IPS DF 6.9 (cell line): ENCODE measurements at regions not wholly inside any gene's neighbourhood (a gene's known extent, or its start where the extent isn't known, plus 50 kb on each side); places are given as distances from the start of the nearest gene placed in this dataset.
A peak's percentile ranks its signal among the peaks of the same experiment; 100 is the strongest.
"Not testable (repeated sequence)": the region's sequence is repeated elsewhere in the genome, so short reads cannot be mapped to it uniquely, and the experiment has no call there.

Experiments
- DNase-seq: peaks from one replicate; pipeline ENCODE4 v3.0.0-alpha.2; 2013; ENCODE audit warnings: low read depth, low spot score
- H3K27ac ChIP-seq: one replicate; pipeline ENCODE4 v1.5.1; 2013; ENCODE audit warnings: low read length, control low read depth
- H3K27me3 ChIP-seq: 2 replicates; pipeline ENCODE4 v1.6.1; 2013; ENCODE audit warnings: mild to moderate bottlenecking, low read length; ENCODE audit not compliant: control insufficient read depth, insufficient read depth
- H3K36me3 ChIP-seq: 2 replicates; pipeline ENCODE4 v1.6.1; 2013; ENCODE audit warnings: low read length; ENCODE audit not compliant: control insufficient read depth, insufficient read depth
- H3K4me1 ChIP-seq: 2 replicates; pipeline ENCODE4 v1.6.1; 2013; ENCODE audit warnings: low read length; ENCODE audit not compliant: control insufficient read depth, insufficient read depth
- H3K4me3 ChIP-seq: 2 replicates; pipeline ENCODE4 v1.5.1; 2013; ENCODE audit warnings: mild to moderate bottlenecking, low read length
- H3K9me3 ChIP-seq: 2 replicates; pipeline ENCODE4 v1.6.1; 2013; ENCODE audit warnings: low read length, inconsistent platforms; ENCODE audit not compliant: control insufficient read depth, insufficient read depth
- WGBS: extraction: QIAGEN DNeasy Blood & Tissue Kit; methylation state at CpG from one replicate; pipeline ENCODE4 v1.1.7; 2013; ENCODE audit warnings: mixed read lengths, missing lambda C conversion rate; ENCODE audit not compliant: insufficient read length, insufficient coverage; 5-methylcytosine and 5-hydroxymethylcytosine counted together

GRCh38 chr10:28986856-28987255 is 302.0 kb upstream of the LYZL1 start:
- H3K4me1 ChIP-seq = no peaks in the 10 kb centered on the region
- H3K36me3 ChIP-seq = no peaks in the 10 kb centered on the region
- no peaks in the 10 kb centered on the region for H3K27me3 ChIP-seq
- no peak overlapping the region for H3K4me3 ChIP-seq
- no peaks in the 10 kb centered on the region for H3K9me3 ChIP-seq
- no CpG with 5 or more reads among the region's 3 CpGs for WGBS
- no peak overlapping the region for H3K27ac ChIP-seq
- DNase-seq = no peak

DNA sequence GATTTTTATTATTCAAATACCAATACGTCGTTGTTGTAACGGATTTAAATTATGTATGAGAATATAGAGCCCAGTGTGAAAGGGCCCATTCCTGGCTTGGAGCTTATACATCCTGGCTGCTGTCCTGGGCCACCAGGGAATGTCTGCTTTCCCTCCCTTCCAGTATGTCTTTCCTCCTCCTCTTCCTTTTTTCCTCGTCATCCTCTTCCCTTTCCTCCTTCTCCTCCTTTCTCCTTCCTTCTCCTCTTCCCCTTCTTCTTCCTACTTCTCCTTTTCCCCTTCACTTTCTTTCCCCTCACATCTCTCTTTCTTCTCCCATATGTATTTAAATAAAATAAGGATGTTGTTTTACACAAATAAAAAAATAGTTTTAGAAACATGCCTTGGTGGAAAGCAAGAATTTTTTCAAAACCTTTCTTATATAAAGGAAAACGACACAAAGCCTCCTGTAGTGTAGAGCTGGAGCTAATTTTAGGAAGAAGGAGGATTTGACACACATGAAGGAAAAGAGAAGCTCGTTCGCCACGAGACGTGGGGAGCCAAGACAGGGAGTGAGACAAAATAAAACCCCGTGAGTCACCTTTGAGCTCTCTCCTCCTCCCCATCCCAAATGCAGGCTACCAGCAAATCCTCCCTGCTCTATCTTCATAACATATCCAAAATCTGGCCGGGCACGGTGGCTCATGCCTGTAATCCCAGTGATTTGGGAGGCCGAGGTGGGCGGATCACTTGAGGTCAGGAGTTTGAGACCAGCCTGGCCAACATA is 301.1 kb upstream of the LYZL1 start:
- no CpG with 5 or more reads among the region's 14 CpGs for WGBS
- H3K27me3 ChIP-seq = no peaks in the 10 kb centered on the region
- no peak for DNase-seq
- no peaks in the 10 kb centered on the region for H3K4me1 ChIP-seq
- H3K4me3 ChIP-seq = no peak overlapping the region
- H3K9me3 ChIP-seq = no peaks in the 10 kb centered on the region
- H3K27ac ChIP-seq = no peak overlapping the region
- no peaks in the 10 kb centered on the region for H3K36me3 ChIP-seq

- no peak overlapping the region for H3K27ac ChIP-seq
These were observed 299.9 kb upstream of the LYZL1 start for GRCh38 chr10:28988980-28989379.

DNA sequence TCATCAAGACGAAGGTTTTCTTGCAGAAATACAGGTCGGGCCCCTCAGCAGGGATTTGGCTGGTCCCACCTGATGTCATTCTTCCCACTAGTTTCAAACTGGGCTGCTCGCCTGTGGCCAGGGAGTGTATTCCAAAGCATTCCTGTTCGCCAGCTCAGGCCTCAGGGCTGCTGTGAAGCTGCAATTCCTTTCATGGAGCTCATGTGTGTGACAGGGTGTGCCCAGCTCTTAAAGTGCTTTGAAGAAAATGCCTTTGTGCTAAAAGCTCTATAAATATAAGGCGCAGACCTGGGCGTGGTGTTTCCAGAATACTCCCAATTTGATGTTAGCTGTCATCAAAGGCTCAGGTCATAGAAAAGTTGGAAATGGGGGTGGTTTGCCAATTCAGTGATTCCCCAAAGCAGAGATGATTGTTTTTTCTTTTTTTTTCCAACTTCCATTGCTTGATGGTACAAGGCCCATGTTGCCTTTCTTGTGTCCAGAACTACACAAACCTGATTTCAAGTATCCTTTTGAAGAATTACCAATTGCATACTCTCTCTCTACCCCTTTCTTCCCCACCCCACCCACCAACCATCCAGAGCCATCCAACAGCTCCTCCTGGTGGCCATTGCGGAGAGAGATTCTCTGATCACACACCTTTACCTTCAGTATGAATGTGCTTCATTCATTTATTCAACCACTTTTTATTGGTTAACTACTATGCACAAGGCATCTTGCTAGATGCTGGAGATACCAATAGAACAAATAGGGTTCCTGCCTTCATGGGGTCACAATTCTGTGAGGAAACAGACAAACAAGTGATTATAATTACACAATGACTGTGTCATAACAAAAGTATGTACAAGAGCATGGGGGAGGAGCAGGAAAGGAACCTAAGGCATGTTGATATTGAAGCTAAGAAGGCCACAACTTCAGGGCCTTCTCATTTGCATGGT is 297.3 kb upstream of the LYZL1 start:
- WGBS = no CpG with 5 or more reads among the region's 7 CpGs
- no peaks in the 10 kb centered on the region for H3K4me1 ChIP-seq
- peak; percentile 57 for DNase-seq

More at GRCh38 chr10:28988980-28989379, 299.9 kb upstream of the LYZL1 start:
- H3K4me3 ChIP-seq = no peak overlapping the region
- H3K36me3 ChIP-seq = no peaks in the 10 kb centered on the region
- DNase-seq = no peak
- no peaks in the 10 kb centered on the region for H3K9me3 ChIP-seq
- no peaks in the 10 kb centered on the region for H3K27me3 ChIP-seq
- no peaks in the 10 kb centered on the region for H3K4me1 ChIP-seq
- no CpG with 5 or more reads among the region's 6 CpGs for WGBS

GRCh38 chr10:28993056-28993455 is 295.8 kb upstream of the LYZL1 start:
- WGBS = no CpG with 5 or more reads among the region's 8 CpGs
- Histone ChIP-seq H3K27me3 (no peaks in the 10 kb centered on the region), H3K9me3 (no peaks in the 10 kb centered on the region), H3K4me3 (no peak overlapping the region), H3K27ac (no peak overlapping the region), H3K36me3 (no peaks in the 10 kb centered on the region), H3K4me1 (no peaks in the 10 kb centered on the region)
- DNase-seq = no peak

More for the DNA sequence above, 297.3 kb upstream of the LYZL1 start:
- Histone ChIP-seq H3K27me3 (no peaks in the 10 kb centered on the region), H3K9me3 (no peaks in the 10 kb centered on the region), H3K27ac (no peak overlapping the region), H3K4me3 (no peak overlapping the region), H3K36me3 (no peaks in the 10 kb centered on the region)

DNA sequence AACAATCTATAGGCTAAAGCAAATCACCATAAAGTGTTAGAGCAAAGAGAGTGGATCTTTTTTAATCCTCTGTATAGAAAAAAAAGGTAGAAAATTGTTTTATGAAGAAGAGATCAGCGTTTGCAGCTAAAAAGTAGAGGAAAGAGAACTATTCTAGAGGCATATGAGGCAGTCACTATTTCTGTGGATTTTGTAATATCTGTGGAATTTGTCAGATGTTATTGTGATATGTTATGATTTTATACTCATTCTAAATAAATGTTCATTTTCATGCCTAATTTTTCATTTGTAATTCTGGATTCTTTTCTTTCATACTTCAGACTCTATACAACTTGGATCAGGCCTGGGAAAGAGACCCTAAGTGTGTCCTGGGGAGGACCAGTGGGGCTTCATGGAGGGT is 295.0 kb upstream of the LYZL1 start:
- H3K27me3 ChIP-seq = no peaks in the 10 kb centered on the region
- WGBS = 100% methylated on average over 1 of the region's 1 CpG
- H3K36me3 ChIP-seq = no peaks in the 10 kb centered on the region
- no peak for DNase-seq
- no peak overlapping the region for H3K27ac ChIP-seq
- no peaks in the 10 kb centered on the region for H3K9me3 ChIP-seq
- no peak overlapping the region for H3K4me3 ChIP-seq
- no peaks in the 10 kb centered on the region for H3K4me1 ChIP-seq

DNA sequence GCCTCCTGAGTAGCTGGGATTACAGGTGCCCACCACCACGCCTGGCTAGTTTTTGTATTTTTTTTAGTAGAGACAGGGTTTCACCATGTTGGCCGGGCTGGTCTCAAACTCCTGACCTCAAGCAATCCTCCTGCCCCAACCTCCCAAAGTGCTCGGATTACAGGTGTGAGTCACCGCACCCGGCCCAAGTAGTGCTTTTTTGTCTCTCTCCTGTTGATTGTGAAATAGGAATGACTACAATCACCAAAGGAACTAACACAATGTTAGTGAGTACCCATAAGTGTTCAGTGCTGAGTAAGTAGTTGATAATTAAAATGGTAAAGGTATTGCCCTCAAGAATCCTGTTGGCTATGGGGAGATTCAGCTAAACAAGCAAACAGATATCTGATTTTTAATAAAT is 294.1 kb upstream of the LYZL1 start:
- not testable (repeated sequence) for H3K9me3 ChIP-seq, H3K27me3 ChIP-seq, H3K27ac ChIP-seq, DNase-seq, H3K36me3 ChIP-seq, H3K4me3 ChIP-seq, H3K4me1 ChIP-seq
- WGBS = no CpG with 5 or more reads among the region's 5 CpGs

DNA sequence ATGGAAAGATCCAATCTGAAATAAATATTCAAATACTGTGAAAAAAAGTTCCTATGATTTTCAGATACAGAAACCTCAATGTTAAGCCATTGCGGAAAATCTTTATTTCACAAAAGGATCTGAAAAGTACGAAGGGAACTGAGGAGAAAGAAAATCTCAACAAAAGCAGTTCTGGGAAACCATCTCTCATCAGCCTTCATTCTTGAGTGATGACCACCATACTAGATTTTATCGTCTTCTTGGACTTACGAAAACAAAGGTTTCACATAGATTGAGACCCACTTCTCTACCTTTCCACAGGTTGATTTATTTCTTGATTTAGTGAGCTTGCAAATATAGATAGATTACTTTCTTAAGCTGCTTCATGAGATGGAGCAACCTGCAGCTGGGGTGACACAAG is 293.4 kb upstream of the LYZL1 start:
- no CpG with 5 or more reads among the region's 4 CpGs for WGBS
- no peaks in the 10 kb centered on the region for H3K9me3 ChIP-seq
- H3K27ac ChIP-seq = no peak overlapping the region
- no peak overlapping the region for H3K4me3 ChIP-seq
- H3K27me3 ChIP-seq = no peaks in the 10 kb centered on the region
- H3K36me3 ChIP-seq = no peaks in the 10 kb centered on the region
- H3K4me1 ChIP-seq = no peaks in the 10 kb centered on the region
- no peak for DNase-seq

- no peaks in the 10 kb centered on the region for H3K27me3 ChIP-seq
- no peak overlapping the region for H3K4me3 ChIP-seq
- no peaks in the 10 kb centered on the region for H3K4me1 ChIP-seq
- H3K27ac ChIP-seq = no peak overlapping the region
- no peaks in the 10 kb centered on the region for H3K9me3 ChIP-seq
- no CpG with 5 or more reads among the region's 6 CpGs for WGBS
- no peaks in the 10 kb centered on the region for H3K36me3 ChIP-seq
- DNase-seq = no peak
These were observed 292.5 kb upstream of the LYZL1 start for GRCh38 chr10:28996345-28996744.

DNA sequence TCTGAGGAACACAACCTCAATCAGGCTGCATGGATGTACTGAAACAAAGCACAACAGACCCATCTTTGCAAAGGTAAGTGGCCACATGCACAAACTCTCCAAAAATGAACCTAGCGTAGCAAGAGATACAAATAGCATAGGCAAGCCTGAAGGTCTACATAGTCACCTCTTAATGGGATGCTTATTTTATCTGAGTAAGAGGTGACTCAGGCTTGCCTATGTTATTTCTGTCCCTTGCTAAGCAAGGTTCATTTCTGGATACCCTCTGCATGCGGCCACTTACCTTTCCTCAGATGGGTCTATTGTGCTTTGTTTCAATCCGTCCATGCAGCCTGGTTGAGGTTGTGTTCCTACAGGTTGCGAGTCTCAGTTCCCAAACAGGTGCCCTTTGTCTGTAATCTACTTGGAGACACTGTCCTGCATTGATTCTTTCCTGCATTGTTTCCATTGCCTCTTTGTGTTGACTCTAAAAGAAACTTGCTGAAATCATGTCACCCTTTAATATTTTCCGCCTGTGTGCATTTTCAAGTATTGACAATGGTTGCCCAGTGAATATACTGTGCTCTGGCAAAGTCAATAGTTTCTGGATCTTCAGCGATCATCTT is 291.8 kb upstream of the LYZL1 start:
- Histone ChIP-seq H3K27ac (no peak overlapping the region), H3K9me3 (no peaks in the 10 kb centered on the region), H3K4me3 (no peak overlapping the region), H3K36me3 (no peaks in the 10 kb centered on the region), H3K27me3 (no peaks in the 10 kb centered on the region), H3K4me1 (no peaks in the 10 kb centered on the region)
- WGBS = no CpG with 5 or more reads among the region's 6 CpGs
- DNase-seq = no peak
